GM20000 (cell line): ENCODE measurements at regions not wholly inside any gene's neighbourhood (a gene's known extent, or its start where the extent isn't known, plus 50 kb on each side); places are given as distances from the start of the nearest gene placed in this dataset.

Source experiments
- DNase-seq: peaks from one replicate; pipeline ENCODE4 v3.0.0; 2012; ENCODE audit warnings: low spot score
- CTCF ChIP-seq: IDR thresholded peaks from 2 replicates; pipeline ENCODE4 v1.5.1; 2012; ENCODE audit warnings: mild to moderate bottlenecking, control low read depth; ENCODE audit errors: extremely low read depth, missing control alignments

DNA sequence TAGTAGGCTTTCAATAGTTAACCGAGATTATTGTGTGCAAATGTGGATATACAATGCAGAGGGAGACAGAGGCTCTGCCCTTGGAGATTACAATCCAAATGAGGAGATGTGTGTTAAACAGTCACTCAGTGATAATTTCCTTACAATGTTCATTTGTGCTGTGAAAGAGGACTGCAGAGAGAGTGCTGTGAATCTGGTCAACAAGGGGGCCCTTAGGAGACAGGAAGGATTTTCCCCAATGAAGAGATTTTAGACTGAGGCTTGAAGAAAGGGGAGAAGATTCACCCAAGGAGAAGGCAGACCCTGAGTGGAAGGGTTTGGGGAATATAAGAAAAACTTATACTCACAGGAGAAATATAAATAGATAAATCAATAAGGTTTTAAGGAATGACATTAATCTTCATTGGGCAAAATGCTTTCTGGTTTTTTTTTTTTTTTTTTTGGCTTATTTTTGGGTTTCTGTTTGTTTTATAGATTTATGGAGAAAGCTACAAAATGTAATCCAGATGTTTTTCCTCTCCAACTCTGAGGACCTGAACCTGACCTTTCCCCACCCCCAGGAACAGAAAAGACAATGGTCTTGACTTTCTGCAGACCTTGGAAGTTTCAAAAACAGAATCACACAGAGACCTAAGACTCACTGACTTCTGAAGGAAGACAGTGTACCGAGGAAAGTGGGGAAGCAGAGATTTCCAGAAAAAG lies 151.3 kb upstream of the SERPINE2 start:
- TF ChIP-seq CTCF: no peak
- no peak for DNase-seq

DNA sequence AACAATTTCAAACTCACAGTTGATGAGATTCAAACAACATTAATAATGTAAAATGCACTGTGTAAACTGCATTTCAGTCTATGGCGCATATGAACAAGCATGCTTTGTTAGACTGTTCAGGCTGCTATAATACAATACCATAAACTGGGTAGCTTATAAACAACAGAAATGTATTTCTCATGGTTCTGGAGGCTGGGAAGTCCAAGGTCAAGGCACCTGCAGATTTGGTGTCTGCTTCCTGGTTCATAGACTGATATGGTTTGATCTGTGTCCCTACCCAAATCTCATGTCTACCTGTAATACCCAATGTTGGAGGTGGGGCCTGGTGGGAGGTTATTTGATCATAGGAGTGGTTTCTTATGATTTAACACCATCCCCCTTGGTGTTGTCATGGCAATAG lies 148.1 kb upstream of the SERPINE2 start:
- TF ChIP-seq CTCF: no peak
- no peak for DNase-seq

DNA sequence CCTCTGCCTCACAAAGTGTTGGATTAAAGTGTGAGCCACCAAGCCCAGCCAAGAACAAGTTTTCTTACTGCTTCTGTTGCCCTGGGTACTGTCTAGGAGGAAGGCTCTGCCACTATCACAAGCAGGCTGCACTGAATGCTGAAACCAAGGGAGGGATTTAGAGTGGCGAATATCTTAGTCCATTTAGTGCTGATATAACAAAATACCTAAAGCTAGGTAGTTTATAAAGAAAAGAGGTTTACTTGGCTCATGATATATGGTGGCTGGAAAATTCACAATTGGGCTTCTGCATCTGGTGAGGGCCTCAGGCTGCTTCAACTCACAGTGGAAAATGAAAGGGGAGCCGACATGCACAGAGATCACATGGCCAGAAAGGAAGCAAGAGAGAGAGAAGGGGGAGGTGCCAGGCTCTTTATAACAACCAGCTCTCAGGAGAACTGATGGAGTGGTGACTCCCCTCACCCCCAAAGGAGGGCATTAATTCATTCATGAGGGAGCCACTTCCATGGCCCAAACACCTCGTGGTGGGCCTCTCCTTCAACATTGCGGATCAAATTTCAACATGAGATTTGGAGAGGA lies 146.0 kb upstream of the SERPINE2 start:
- no peak for DNase-seq
- TF ChIP-seq CTCF: no peak

DNA sequence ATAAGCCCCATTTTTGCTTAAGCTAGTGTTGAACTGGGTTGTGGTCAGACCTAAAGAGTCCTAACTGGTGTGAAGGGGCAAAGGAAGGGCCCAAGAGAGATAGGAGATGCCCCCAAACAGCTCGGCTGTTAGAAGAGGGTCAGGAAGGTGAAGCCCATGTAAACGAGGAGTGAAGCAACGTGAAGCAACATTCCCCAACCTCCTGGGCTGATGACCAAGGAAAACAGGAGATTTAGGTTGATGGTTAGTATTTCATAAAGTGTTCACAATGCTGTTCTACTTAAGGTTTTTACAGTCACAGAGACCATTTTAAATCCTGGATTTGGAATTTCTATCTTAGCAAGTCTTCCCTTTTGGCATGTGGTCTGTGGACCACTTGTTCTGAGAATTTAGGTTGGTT lies 144.0 kb upstream of the SERPINE2 start:
- TF ChIP-seq CTCF: no peak
- no peak for DNase-seq

DNA sequence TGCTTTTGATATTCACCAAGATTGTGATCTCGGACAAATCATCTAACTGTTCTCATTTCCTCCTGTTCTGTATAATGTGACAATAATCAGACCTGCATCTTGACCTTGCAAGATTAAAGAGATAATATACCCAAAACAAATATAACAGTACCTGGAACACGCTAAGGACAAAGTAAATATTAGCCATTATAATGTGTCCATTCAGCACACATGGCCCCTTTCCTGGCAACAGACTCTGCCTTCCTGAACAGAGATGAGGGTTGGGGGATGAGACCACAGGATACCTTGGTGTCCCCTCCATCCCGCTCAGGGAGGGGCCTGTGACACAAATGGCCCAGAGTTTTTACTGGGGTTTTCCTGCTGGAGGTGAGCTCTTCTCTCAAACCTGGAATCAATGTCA lies 143.4 kb upstream of the SERPINE2 start:
- DNase-seq: no peak
- TF ChIP-seq CTCF: no peak

- DNase-seq: no peak
- no peak for TF ChIP-seq CTCF
Measured at GRCh38 chr2:224181534-224182155, 142.6 kb upstream of the SERPINE2 start.

DNA sequence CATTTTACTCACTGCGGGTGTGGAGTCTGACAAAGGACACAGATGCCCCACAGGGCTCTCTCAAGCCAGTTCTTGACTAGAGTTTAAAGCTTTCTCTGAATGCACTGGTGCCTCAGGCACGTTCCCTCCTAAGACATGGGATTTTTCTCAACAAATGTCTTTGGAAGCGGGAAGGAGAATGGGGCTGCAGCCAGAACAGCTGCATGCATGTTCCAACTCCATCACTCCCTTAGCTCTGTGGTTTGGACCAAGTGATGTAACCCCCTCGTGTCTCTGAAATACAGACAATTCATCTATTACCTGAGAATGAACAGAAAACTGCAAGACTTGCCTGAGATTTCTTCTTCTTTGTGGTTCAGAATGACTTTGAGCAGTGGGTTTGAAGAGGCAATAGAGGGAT lies 141.7 kb upstream of the SERPINE2 start:
- no peak for DNase-seq
- no peak for TF ChIP-seq CTCF
